GM21576 (cell line): ENCODE measurements at regions not wholly inside any gene's neighbourhood (a gene's known extent, or its start where the extent isn't known, plus 50 kb on each side); places are given as distances from the start of the nearest gene placed in this dataset.

ENCODE experiments used
- ATAC-seq: cut with Tn5 transposase; IDR thresholded peaks from one replicate; pipeline ENCODE4 v1.9.1; 2021; ENCODE audit warnings: mild to moderate bottlenecking, moderate library complexity; ENCODE audit not compliant: unreplicated experiment

- ATAC-seq, result no peak
Observed at GRCh38 chr9:28539434-28540070, 966.3 kb upstream of the C9orf72 start.

- no peak for ATAC-seq
Observed at GRCh38 chr9:28542928-28543327, 969.6 kb upstream of the C9orf72 start.

GRCh38 chr9:28547527-28547926 lies 974.2 kb upstream of the C9orf72 start:
- ATAC-seq, result no peak

GRCh38 chr9:28563291-28563934 lies 990.1 kb upstream of the C9orf72 start:
- ATAC-seq, result no peak

- no peak for ATAC-seq
Observed at GRCh38 chr9:28583832-28584231, 1010.6 kb upstream of the C9orf72 start.

GRCh38 chr9:28584542-28584941 lies 1011.3 kb upstream of the C9orf72 start:
- ATAC-seq, result no peak

GRCh38 chr9:28587052-28587451 lies 1013.8 kb upstream of the C9orf72 start:
- ATAC-seq, result no peak

- ATAC-seq, result no peak
Observed at GRCh38 chr9:28598408-28598807, 1025.1 kb upstream of the C9orf72 start.

GRCh38 chr9:28600226-28600625 lies 1026.9 kb upstream of the C9orf72 start:
- no peak for ATAC-seq

- ATAC-seq, result no peak
Observed at GRCh38 chr9:28607843-28608242, 1034.6 kb upstream of the C9orf72 start.

GRCh38 chr9:28610339-28610738 lies 1037.1 kb upstream of the C9orf72 start:
- ATAC-seq, result no peak

GRCh38 chr9:28616310-28616709 lies 1043.0 kb upstream of the C9orf72 start:
- ATAC-seq, result no peak

- ATAC-seq, result no peak
Observed at GRCh38 chr9:28620011-28620410, 1046.7 kb upstream of the C9orf72 start.

- ATAC-seq, result no peak
Observed at GRCh38 chr9:28620661-28621060, 1047.4 kb upstream of the C9orf72 start.

- ATAC-seq, result no peak
Observed at GRCh38 chr9:28624771-28625170, 1051.5 kb upstream of the C9orf72 start.

GRCh38 chr9:28628031-28628430 lies 1054.8 kb upstream of the C9orf72 start:
- no peak for ATAC-seq

GRCh38 chr9:28648723-28649122 lies 1075.4 kb upstream of the C9orf72 start:
- no peak for ATAC-seq

- ATAC-seq, result no peak
Observed at GRCh38 chr9:28650327-28650726, 1077.0 kb upstream of the C9orf72 start.

GRCh38 chr9:28651050-28651722 lies 1077.9 kb upstream of the C9orf72 start:
- ATAC-seq, result no peak

GRCh38 chr9:28653216-28653615 lies 1079.9 kb upstream of the C9orf72 start:
- no peak for ATAC-seq

- no peak for ATAC-seq
Observed at GRCh38 chr9:28656727-28657126, 1083.4 kb upstream of the C9orf72 start.

GRCh38 chr9:28661853-28662252 lies 1088.6 kb upstream of the C9orf72 start:
- ATAC-seq, result no peak
